Renal cortical epithelial cell (primary cell): ENCODE measurements at regions not wholly inside any gene's neighbourhood (a gene's known extent, or its start where the extent isn't known, plus 50 kb on each side); places are given as distances from the start of the nearest gene placed in this dataset.
"Not testable (repeated sequence)": the region's sequence is repeated elsewhere in the genome, so short reads cannot be mapped to it uniquely, and the experiment has no call there.

ENCODE experiments used
- DNase-seq: peaks from one replicate; pipeline ENCODE4 v3.0.0-alpha.2; 2011; ENCODE audit warnings: low read depth

GRCh38 chr3:82618594-82618993 is 857.1 kb upstream of the GBE1 start:
- no peak for DNase-seq

GRCh38 chr3:82610236-82610635 is 848.8 kb upstream of the GBE1 start:
- no peak for DNase-seq

- DNase-seq = no peak
These were observed 845.9 kb upstream of the GBE1 start for GRCh38 chr3:82607391-82607790.

- DNase-seq = no peak
These were observed 835.4 kb upstream of the GBE1 start for GRCh38 chr3:82596805-82597204.

GRCh38 chr3:82595530-82595929 is 834.1 kb upstream of the GBE1 start:
- no peak for DNase-seq

GRCh38 chr3:82587174-82587573 is 825.7 kb upstream of the GBE1 start:
- DNase-seq = no peak

GRCh38 chr3:82586414-82586813 is 825.0 kb upstream of the GBE1 start:
- DNase-seq = no peak

- not testable (repeated sequence) for DNase-seq
These were observed 824.6 kb upstream of the GBE1 start for GRCh38 chr3:82586002-82586401.

GRCh38 chr3:82585591-82585990 is 824.1 kb upstream of the GBE1 start:
- DNase-seq = not testable (repeated sequence)

- DNase-seq = not testable (repeated sequence)
These were observed 823.4 kb upstream of the GBE1 start for GRCh38 chr3:82584861-82585260.

- not testable (repeated sequence) for DNase-seq
These were observed 823.0 kb upstream of the GBE1 start for GRCh38 chr3:82584415-82584814.

- DNase-seq = no peak
These were observed 819.9 kb upstream of the GBE1 start for GRCh38 chr3:82581350-82581749.

- DNase-seq = no peak
These were observed 811.3 kb upstream of the GBE1 start for GRCh38 chr3:82572721-82573120.

- DNase-seq = no peak
These were observed 807.4 kb upstream of the GBE1 start for GRCh38 chr3:82568776-82569338.

GRCh38 chr3:82567029-82567600 is 805.7 kb upstream of the GBE1 start:
- no peak for DNase-seq

GRCh38 chr3:82562896-82563295 is 801.5 kb upstream of the GBE1 start:
- DNase-seq = no peak

- no peak for DNase-seq
These were observed 800.3 kb upstream of the GBE1 start for GRCh38 chr3:82561784-82562183.

GRCh38 chr3:82558081-82558480 is 796.6 kb upstream of the GBE1 start:
- DNase-seq = no peak

GRCh38 chr3:82556113-82556512 is 794.7 kb upstream of the GBE1 start:
- no peak for DNase-seq

GRCh38 chr3:82542556-82542955 is 781.1 kb upstream of the GBE1 start:
- not testable (repeated sequence) for DNase-seq

GRCh38 chr3:82521657-82522056 is 760.2 kb upstream of the GBE1 start:
- no peak for DNase-seq

- DNase-seq = no peak
These were observed 759.4 kb upstream of the GBE1 start for GRCh38 chr3:82520846-82521245.

- DNase-seq = no peak
These were observed 748.6 kb upstream of the GBE1 start for GRCh38 chr3:82509951-82510603.
